Uterus (tissue), 2 donors: ENCODE measurements at regions not wholly inside any gene's neighbourhood (a gene's known extent, or its start where the extent isn't known, plus 50 kb on each side); places are given as distances from the start of the nearest gene placed in this dataset.

Source experiments
- CTCF ChIP-seq, 4 experiments: fragments of 200-600 bp in 2 of 4; fragments of 450-650 bp in 2 of 4; sonication (generic) in 2 of 4; IDR thresholded peaks; one replicate each; pipeline ENCODE4 v1.5.1; 2016 to 2019; ENCODE audit warnings: antibody characterized with exemption in 4 of 4, mild to moderate bottlenecking in 2 of 4, moderate library complexity in 1 of 4
- POLR2A ChIP-seq, 2 donors: fragments of 450-650 bp; IDR thresholded peaks; one replicate each; pipeline ENCODE4 v1.6.1; 2016; ENCODE audit warnings: antibody characterized with exemption in 2 of 2, mild to moderate bottlenecking in 1 of 2, moderate library complexity in 1 of 2

- no peak for TF ChIP-seq CTCF (IDR thresholded peaks at IDR 0.05)
- no peak for TF ChIP-seq POLR2A (IDR thresholded peaks at IDR 0.05)
Observed at GRCh38 chr10:4262449-4262848, 477.4 kb upstream of the KLF6 start.
